Muscle layer of duodenum (tissue), 2 donors: ENCODE measurements at regions not wholly inside any gene's neighbourhood (a gene's known extent, or its start where the extent isn't known, plus 50 kb on each side); places are given as distances from the start of the nearest gene placed in this dataset.
"Not testable (repeated sequence)": the region's sequence is repeated elsewhere in the genome, so short reads cannot be mapped to it uniquely, and the experiment has no call there.

Source experiments
- H3K27ac ChIP-seq: one replicate; pipeline ENCODE4 v1.7.0; 2013; ENCODE audit warnings: mild to moderate bottlenecking, low read length
- H3K27me3 ChIP-seq: one replicate; pipeline ENCODE4 v1.7.0; 2013; ENCODE audit warnings: low read depth, mild to moderate bottlenecking, control low read depth, low read length
- H3K36me3 ChIP-seq, 2 donors: one replicate each; pipeline ENCODE4 v1.7.0; 2013; ENCODE audit warnings: low read length in 2 of 2, control low read depth in 1 of 2, mild to moderate bottlenecking in 1 of 2; ENCODE audit not compliant: insufficient read depth in 2 of 2, control insufficient read depth in 1 of 2
- H3K4me1 ChIP-seq, 2 donors: one replicate each; pipeline ENCODE4 v1.7.0; 2013; ENCODE audit warnings: low read length in 2 of 2, mild to moderate bottlenecking in 2 of 2, control low read depth in 1 of 2, moderate library complexity in 1 of 2; ENCODE audit not compliant: insufficient read depth in 2 of 2, control insufficient read depth in 1 of 2
- H3K4me3 ChIP-seq, 2 donors: one replicate each; pipeline ENCODE4 v1.7.0; 2013; ENCODE audit warnings: low read length in 2 of 2, low read depth in 1 of 2, mild to moderate bottlenecking in 1 of 2
- H3K9me3 ChIP-seq, 2 donors: one replicate each; pipeline ENCODE4 v1.7.0; 2013; ENCODE audit warnings: low read length in 2 of 2, control low read depth in 1 of 2, mild to moderate bottlenecking in 1 of 2; ENCODE audit not compliant: control insufficient read depth in 1 of 2
- donor health status: healthy.

GRCh38 chr9:28970241-28970654 is 1397.0 kb upstream of the C9orf72 start:
- Histone ChIP-seq H3K27me3 (no peaks in the 10 kb centered on the region), H3K4me3 (no peak overlapping the region), H3K36me3 (no peaks in the 10 kb centered on the region), H3K27ac (no peak overlapping the region), H3K4me1 (no peaks in the 10 kb centered on the region), H3K9me3 (no peaks in the 10 kb centered on the region)

GRCh38 chr9:28971881-28972280 is 1398.6 kb upstream of the C9orf72 start:
- Histone ChIP-seq H3K36me3 (no peaks in the 10 kb centered on the region), H3K27me3 (no peaks in the 10 kb centered on the region), H3K4me1 (no peaks in the 10 kb centered on the region), H3K4me3 (no peak overlapping the region), H3K9me3 (no peaks in the 10 kb centered on the region), H3K27ac (no peak overlapping the region)

- H3K27ac ChIP-seq: no peak overlapping the region
- no peaks in the 10 kb centered on the region for H3K9me3 ChIP-seq
- H3K36me3 ChIP-seq: no peaks in the 10 kb centered on the region
- H3K4me1 ChIP-seq: no peaks in the 10 kb centered on the region
- H3K27me3 ChIP-seq: no peaks in the 10 kb centered on the region
- H3K4me3 ChIP-seq: no peak overlapping the region
Observed at GRCh38 chr9:28976250-28976649, 1403.0 kb upstream of the C9orf72 start.

- Histone ChIP-seq H3K9me3 (no peaks in the 10 kb centered on the region), H3K27me3 (no peaks in the 10 kb centered on the region), H3K27ac (no peak overlapping the region), H3K4me1 (no peaks in the 10 kb centered on the region), H3K4me3 (no peak overlapping the region), H3K36me3 (no peaks in the 10 kb centered on the region)
Observed at GRCh38 chr9:28976684-28977083, 1403.4 kb upstream of the C9orf72 start.

GRCh38 chr9:28981129-28981528 is 1407.8 kb upstream of the C9orf72 start:
- Histone ChIP-seq H3K36me3 (no peaks in the 10 kb centered on the region), H3K27ac (no peak overlapping the region), H3K4me3 (no peak overlapping the region), H3K27me3 (no peaks in the 10 kb centered on the region), H3K4me1 (no peaks in the 10 kb centered on the region), H3K9me3 (no peaks in the 10 kb centered on the region)

- Histone ChIP-seq H3K4me1 (no peaks in the 10 kb centered on the region), H3K9me3 (no peaks in the 10 kb centered on the region), H3K4me3 (no peak overlapping the region), H3K27me3 (no peaks in the 10 kb centered on the region), H3K36me3 (no peaks in the 10 kb centered on the region), H3K27ac (no peak overlapping the region)
Observed at GRCh38 chr9:28981711-28982110, 1408.4 kb upstream of the C9orf72 start.

GRCh38 chr9:28984016-28984415 is 1410.7 kb upstream of the C9orf72 start:
- H3K4me3 ChIP-seq: no peak overlapping the region
- H3K27me3 ChIP-seq: no peaks in the 10 kb centered on the region
- H3K36me3 ChIP-seq: no peaks in the 10 kb centered on the region

GRCh38 chr9:28990009-28990408 is 1416.7 kb upstream of the C9orf72 start:
- H3K36me3 ChIP-seq, H3K4me3 ChIP-seq, H3K4me1 ChIP-seq, H3K9me3 ChIP-seq, H3K27me3 ChIP-seq, H3K27ac ChIP-seq: not testable (repeated sequence)

More at GRCh38 chr9:28984016-28984415, 1410.7 kb upstream of the C9orf72 start:
- no peaks in the 10 kb centered on the region for H3K9me3 ChIP-seq
- H3K4me1 ChIP-seq: no peaks in the 10 kb centered on the region
- no peak overlapping the region for H3K27ac ChIP-seq

GRCh38 chr9:28999057-28999456 is 1425.8 kb upstream of the C9orf72 start:
- Histone ChIP-seq H3K27ac (no peak overlapping the region), H3K4me1 (no peaks in the 10 kb centered on the region), H3K9me3 (no peaks in the 10 kb centered on the region), H3K27me3 (no peaks in the 10 kb centered on the region), H3K4me3 (no peak overlapping the region), H3K36me3 (no peaks in the 10 kb centered on the region)

- H3K9me3 ChIP-seq: no peaks in the 10 kb centered on the region
- H3K27ac ChIP-seq: no peak overlapping the region
- H3K27me3 ChIP-seq: no peaks in the 10 kb centered on the region
- no peaks in the 10 kb centered on the region for H3K36me3 ChIP-seq
- no peak overlapping the region for H3K4me3 ChIP-seq
- H3K4me1 ChIP-seq: no peaks in the 10 kb centered on the region
Observed at GRCh38 chr9:28999806-29000205, 1426.5 kb upstream of the C9orf72 start.

GRCh38 chr9:29001006-29001405 is 1427.7 kb upstream of the C9orf72 start:
- H3K9me3 ChIP-seq: no peaks in the 10 kb centered on the region
- H3K27me3 ChIP-seq: no peaks in the 10 kb centered on the region
- H3K4me1 ChIP-seq: no peaks in the 10 kb centered on the region
- H3K27ac ChIP-seq: no peak overlapping the region
- no peaks in the 10 kb centered on the region for H3K36me3 ChIP-seq
- H3K4me3 ChIP-seq: no peak overlapping the region

- H3K4me1 ChIP-seq: no peaks in the 10 kb centered on the region
- H3K9me3 ChIP-seq: no peaks in the 10 kb centered on the region
- no peaks in the 10 kb centered on the region for H3K36me3 ChIP-seq
- H3K27ac ChIP-seq: no peak overlapping the region
- no peak overlapping the region for H3K4me3 ChIP-seq
- H3K27me3 ChIP-seq: no peaks in the 10 kb centered on the region
Observed at GRCh38 chr9:29004988-29005387, 1431.7 kb upstream of the C9orf72 start.
